HUES64 (cell line): ENCODE measurements at regions not wholly inside any gene's neighbourhood (a gene's known extent, or its start where the extent isn't known, plus 50 kb on each side); places are given as distances from the start of the nearest gene placed in this dataset.

Experiments
- H3K27ac ChIP-seq: 2 replicates; pipeline ENCODE4 v1.7.0; 2013; ENCODE audit warnings: low read depth, low read length, inconsistent platforms
- H3K27me3 ChIP-seq: 2 replicates; pipeline ENCODE4 v1.6.1; 2013; ENCODE audit warnings: mild to moderate bottlenecking, low read length; ENCODE audit not compliant: insufficient read depth
- H3K36me3 ChIP-seq: 2 replicates; pipeline ENCODE4 v1.6.1; 2013; ENCODE audit warnings: mild to moderate bottlenecking, low read length; ENCODE audit not compliant: insufficient read depth
- H3K4me1 ChIP-seq: 2 replicates; pipeline ENCODE4 v1.6.1; 2013; ENCODE audit warnings: mild to moderate bottlenecking, low read length, moderate library complexity; ENCODE audit not compliant: insufficient read depth
- H3K4me3 ChIP-seq: 2 replicates; pipeline ENCODE4 v1.5.1; 2013; ENCODE audit warnings: mild to moderate bottlenecking, low read length, moderate library complexity
- H3K9ac ChIP-seq: 2 replicates; pipeline ENCODE4 v1.6.1; 2013; ENCODE audit warnings: mild to moderate bottlenecking, low read depth, low read length
- H3K9me3 ChIP-seq: 2 replicates; pipeline ENCODE4 v1.6.1; 2013; ENCODE audit warnings: low read depth, low read length; ENCODE audit not compliant: insufficient read depth
- WGBS: fragments of 150-250, 120-280 bp; methylation state at CpG from one replicate; pipeline ENCODE4 v1.1.7; 2013; ENCODE audit warnings: missing lambda C conversion rate; 5-methylcytosine and 5-hydroxymethylcytosine counted together

GRCh38 chr6:6832439-6832838 is 243.9 kb downstream of the LY86 start:
- 98% methylated on average over 4 of the region's 4 CpGs for WGBS
- no peaks in the 10 kb centered on the region for H3K27me3 ChIP-seq

GRCh38 chr6:6834356-6835222 is 246.1 kb downstream of the LY86 start:
- Histone ChIP-seq H3K27ac (no peak overlapping the region), H3K27me3 (no peaks in the 10 kb centered on the region), H3K4me3 (no peak overlapping the region), H3K9ac (no peak overlapping the region), H3K9me3 (no peaks in the 10 kb centered on the region), H3K36me3 (no peaks in the 10 kb centered on the region), H3K4me1 (no peaks in the 10 kb centered on the region)
- WGBS, result 91% methylated on average over 16 of the region's 16 CpGs

More at GRCh38 chr6:6832439-6832838, 243.9 kb downstream of the LY86 start:
- Histone ChIP-seq H3K36me3 (no peaks in the 10 kb centered on the region), H3K27ac (no peak overlapping the region), H3K9ac (no peak overlapping the region), H3K4me1 (no peaks in the 10 kb centered on the region), H3K9me3 (no peaks in the 10 kb centered on the region), H3K4me3 (no peak overlapping the region)

- Histone ChIP-seq H3K9me3 (no peaks in the 10 kb centered on the region), H3K4me1 (no peaks in the 10 kb centered on the region), H3K27ac (no peak overlapping the region), H3K36me3 (no peaks in the 10 kb centered on the region), H3K9ac (no peak overlapping the region), H3K27me3 (no peaks in the 10 kb centered on the region), H3K4me3 (no peak overlapping the region)
- no CpG with 5 or more reads among the region's 1 CpG for WGBS
Measured at GRCh38 chr6:6835223-6835503, 246.6 kb downstream of the LY86 start.

GRCh38 chr6:6836609-6837406 is 248.3 kb downstream of the LY86 start:
- H3K4me3 ChIP-seq, result no peak overlapping the region
- no peak overlapping the region for H3K9ac ChIP-seq
- no peaks in the 10 kb centered on the region for H3K4me1 ChIP-seq
- no peaks in the 10 kb centered on the region for H3K27me3 ChIP-seq
- no peak overlapping the region for H3K27ac ChIP-seq
- H3K36me3 ChIP-seq, result no peaks in the 10 kb centered on the region
- H3K9me3 ChIP-seq, result no peaks in the 10 kb centered on the region
- 95% methylated on average over 3 of the region's 3 CpGs for WGBS

- no peak overlapping the region for H3K27ac ChIP-seq
- no peak overlapping the region for H3K4me3 ChIP-seq
- H3K27me3 ChIP-seq, result no peaks in the 10 kb centered on the region
- WGBS, result 76% methylated on average over 2 of the region's 4 CpGs
- no peaks in the 10 kb centered on the region for H3K9me3 ChIP-seq
- 0 out of 2 replicates have a peak, but pooled peaks cover under 1% of the 10 kb centered on the region for H3K4me1 ChIP-seq
- H3K36me3 ChIP-seq, result no peaks in the 10 kb centered on the region
- no peak overlapping the region for H3K9ac ChIP-seq
Measured at GRCh38 chr6:6837541-6838080, 249.1 kb downstream of the LY86 start.

GRCh38 chr6:6840831-6841291 is 252.3 kb downstream of the LY86 start:
- Histone ChIP-seq H3K27me3 (no peaks in the 10 kb centered on the region), H3K9me3 (peaks cover 3% of the 10 kb centered on the region), H3K27ac (no peak overlapping the region), H3K36me3 (no peaks in the 10 kb centered on the region), H3K9ac (no peak overlapping the region), H3K4me3 (no peak overlapping the region), H3K4me1 (peaks cover 6% of the 10 kb centered on the region; the same call in 1 of the 2 replicates)
- 95% methylated on average over 5 of the region's 5 CpGs for WGBS

GRCh38 chr6:6841571-6841970 is 253.1 kb downstream of the LY86 start:
- Histone ChIP-seq H3K9ac (no peak overlapping the region), H3K4me1 (peaks cover 6% of the 10 kb centered on the region; the same call in 1 of the 2 replicates), H3K4me3 (no peak overlapping the region), H3K27me3 (no peaks in the 10 kb centered on the region), H3K9me3 (peaks cover 3% of the 10 kb centered on the region), H3K27ac (no peak overlapping the region), H3K36me3 (no peaks in the 10 kb centered on the region)
- WGBS, result 83% methylated on average over 3 of the region's 3 CpGs

GRCh38 chr6:6842291-6842690 is 253.8 kb downstream of the LY86 start:
- 85% methylated on average over 4 of the region's 5 CpGs for WGBS
- H3K4me3 ChIP-seq, result no peak overlapping the region
- H3K27me3 ChIP-seq, result no peaks in the 10 kb centered on the region
- H3K9ac ChIP-seq, result no peak overlapping the region
- H3K36me3 ChIP-seq, result no peaks in the 10 kb centered on the region
- peaks cover 3% of the 10 kb centered on the region for H3K9me3 ChIP-seq
- H3K27ac ChIP-seq, result no peak overlapping the region
- H3K4me1 ChIP-seq, result peaks cover 6% of the 10 kb centered on the region; the same call in 1 of the 2 replicates

GRCh38 chr6:6843057-6843627 is 254.6 kb downstream of the LY86 start:
- Histone ChIP-seq H3K9me3 (peaks cover 3% of the 10 kb centered on the region), H3K36me3 (no peaks in the 10 kb centered on the region), H3K4me3 (no peak overlapping the region), H3K9ac (no peak overlapping the region), H3K27me3 (no peaks in the 10 kb centered on the region), H3K27ac (no peak overlapping the region), H3K4me1 (peaks cover 6% of the 10 kb centered on the region; the same call in 1 of the 2 replicates)
- whole genome bisulfite sequencing, result 67% methylated on average over 5 of the region's 5 CpGs

GRCh38 chr6:6843777-6844176 is 255.3 kb downstream of the LY86 start:
- no peak overlapping the region for H3K9ac ChIP-seq
- H3K4me3 ChIP-seq, result no peak overlapping the region
- no peaks in the 10 kb centered on the region for H3K36me3 ChIP-seq
- no peaks in the 10 kb centered on the region for H3K27me3 ChIP-seq
- no peak overlapping the region for H3K27ac ChIP-seq
- peaks cover 6% of the 10 kb centered on the region; the same call in 1 of the 2 replicates for H3K4me1 ChIP-seq
- H3K9me3 ChIP-seq, result peaks cover 3% of the 10 kb centered on the region
- WGBS, result 98% methylated on average over 1 of the region's 1 CpG

GRCh38 chr6:6844530-6844929 is 256.0 kb downstream of the LY86 start:
- H3K4me3 ChIP-seq, result no peak overlapping the region
- H3K9ac ChIP-seq, result no peak overlapping the region
- H3K36me3 ChIP-seq, result no peaks in the 10 kb centered on the region
- H3K4me1 ChIP-seq, result peaks cover 6% of the 10 kb centered on the region; the same call in 1 of the 2 replicates
- no peaks in the 10 kb centered on the region for H3K27me3 ChIP-seq
- H3K27ac ChIP-seq, result no peak overlapping the region
- WGBS, result 95% methylated on average over 4 of the region's 4 CpGs
- H3K9me3 ChIP-seq, result peaks cover 3% of the 10 kb centered on the region
